GM12878 (cell line): ENCODE measurements at regions not wholly inside any gene's neighbourhood (a gene's known extent, or its start where the extent isn't known, plus 50 kb on each side); places are given as distances from the start of the nearest gene placed in this dataset.

Experiments
- ATAC-seq: fragments of 200-7000 bp; cut with Tn5 transposase; 3 replicates; pipeline ENCODE4 v1.9.1; 2020; ENCODE audit warnings: mild to moderate bottlenecking, moderate library complexity
- BruUV-seq: library from RNA; stranded (reverse); fragments of 400-500 nt; replicated peaks from 2 replicates; lab custom pipeline; 2021; lab: Mats Ljungman, UMichigan
- CTCF ChIA-PET: fragments of 300-600 bp; sonication (Branson Sonifier 250); formaldehyde crosslinking; extraction: SDS; loops from one replicate; lab custom pipeline; 2021; ENCODE audit warnings: inconsistent platforms; lab: Yijun Ruan, JAX
- POLR2A ChIA-PET: fragments of 350-600 bp; formaldehyde crosslinking; extraction: SDS; loops from one replicate; lab custom pipeline; 2021; ENCODE audit warnings: inconsistent platforms; lab: Charles Lee
- RAD21 ChIA-PET: fragments of 300-600 bp; sonication (Branson Sonifier 250); formaldehyde crosslinking; loops from one replicate; lab custom pipeline; 2023; ENCODE audit warnings: antibody characterized with exemption; ENCODE audit not compliant: unreplicated experiment; lab: Charles Lee
- SMC1A ChIA-PET: fragments of 300-600 bp; sonication (Branson Sonifier 250); formaldehyde crosslinking; loops from one replicate; lab custom pipeline; 2023; ENCODE audit not compliant: unreplicated experiment, uncharacterized antibody; lab: Charles Lee
- DNase-seq: peaks from one replicate; pipeline ENCODE4 v3.0.0-alpha.2; 2011; ENCODE audit warnings: low read depth, low spot score
- FAIRE-seq: peaks from 3 replicates; lab custom pipeline; 2011; peaks lifted over from hg19 to GRCh38; lab: Jason Lieb, UNC
- H2AFZ ChIP-seq: 2 replicates; pipeline ENCODE4 v1.6.0; 2011; ENCODE audit warnings: low read depth, low read length, control low read depth; ENCODE audit not compliant: control insufficient read depth
- H3K27ac ChIP-seq: 2 replicates; pipeline ENCODE4 v1.5.1; 2011; ENCODE audit warnings: control low read depth; ENCODE audit not compliant: control insufficient read depth, insufficient read depth
- H3K27me3 ChIP-seq, 2 experiments: replicated peaks in 1 of 2; 2 replicates each; pipeline versions ENCODE4 v1.6.0 to v1.6.1; 2011; ENCODE audit warnings: low read length in 1 of 2; ENCODE audit not compliant: control insufficient read depth in 2 of 2, insufficient read depth in 2 of 2
- H3K36me3 ChIP-seq, 2 experiments: 2 replicates each; pipeline ENCODE4 v1.5.1; 2011; ENCODE audit warnings: low read length in 1 of 2; ENCODE audit not compliant: control insufficient read depth in 2 of 2, insufficient read depth in 2 of 2
- H3K4me1 ChIP-seq: 2 replicates; pipeline ENCODE4 v1.6.1; 2011; ENCODE audit warnings: mild to moderate bottlenecking, low read length, moderate library complexity, mixed read lengths; ENCODE audit not compliant: control insufficient read depth, insufficient read depth
- H3K4me2 ChIP-seq: 2 replicates; pipeline ENCODE4 v1.6.0; 2011; ENCODE audit warnings: control low read depth; ENCODE audit not compliant: control insufficient read depth, insufficient read depth
- H3K4me3 ChIP-seq: fragments of 200-600 bp; sonication (generic); 2 replicates; pipeline ENCODE4 v1.5.1; 2016
- H3K79me2 ChIP-seq: 2 replicates; pipeline ENCODE4 v1.6.0; 2011; ENCODE audit warnings: low read length; ENCODE audit not compliant: control insufficient read depth, insufficient read depth
- H3K9ac ChIP-seq: 2 replicates; pipeline ENCODE4 v1.8.0; 2011; ENCODE audit warnings: low read length, control low read depth, mixed read lengths; ENCODE audit not compliant: control insufficient read depth, insufficient read depth
- H3K9me3 ChIP-seq: replicated peaks from 3 replicates; pipeline ENCODE4 v1.5.1; 2011; ENCODE audit warnings: mild to moderate bottlenecking, low read length; ENCODE audit not compliant: control insufficient read depth, insufficient read depth
- H4K20me1 ChIP-seq: 2 replicates; pipeline ENCODE4 v1.6.0; 2011; ENCODE audit not compliant: control insufficient read depth, insufficient read depth
- ATF7 ChIP-seq: fragments of 450-650 bp; IDR thresholded peaks from 2 replicates; pipeline ENCODE4 v1.6.1; 2016; ENCODE audit warnings: low read depth, mild to moderate bottlenecking
- EZH2 ChIP-seq: IDR thresholded peaks from 2 replicates; pipeline ENCODE4 v1.6.1; 2012; ENCODE audit warnings: low read depth, mild to moderate bottlenecking, control low read depth, inconsistent platforms, low read length, borderline replicate concordance; ENCODE audit not compliant: control insufficient read depth
- FOXM1 ChIP-seq: IDR thresholded peaks from 2 replicates; pipeline ENCODE4 v1.6.1; 2012; ENCODE audit warnings: low read depth, mild to moderate bottlenecking, inconsistent platforms, low read length, moderate library complexity
- KAT2A ChIP-seq: conservative IDR thresholded peaks from 2 replicates; pipeline ENCODE4 v1.6.1; 2011; ENCODE audit warnings: low read depth, low read length; ENCODE audit not compliant: control insufficient read depth
- PAX5 ChIP-seq: IDR thresholded peaks from 2 replicates; pipeline ENCODE4 v1.6.1; 2011; ENCODE audit warnings: low read depth, low read length, borderline replicate concordance
- SMC3 ChIP-seq: IDR thresholded peaks from 2 replicates; pipeline ENCODE4 v1.6.1; 2011; ENCODE audit warnings: low read length, improper control_type of control experiment, borderline replicate concordance
- SP1 ChIP-seq: IDR thresholded peaks from one replicate; pipeline ENCODE4 v1.6.1; 2011; ENCODE audit warnings: low read depth, low read length
- SRF ChIP-seq, 2 experiments: IDR thresholded peaks; 2 replicates each; pipeline ENCODE4 v1.6.1; 2011; ENCODE audit warnings: low read depth in 2 of 2, low read length in 2 of 2, mild to moderate bottlenecking in 1 of 2, moderate library complexity in 1 of 2
- STAT3 ChIP-seq: IDR thresholded peaks from 2 replicates; pipeline ENCODE4 v1.6.1; 2011; ENCODE audit warnings: low read depth, low read length, improper control_type of control experiment
- TCF12 ChIP-seq: IDR thresholded peaks from 2 replicates; pipeline ENCODE4 v1.6.1; 2011; ENCODE audit warnings: low read depth, mild to moderate bottlenecking, low read length
- WGBS: methylation state at CpG from one replicate; pipeline ENCODE4 v1.1.6; 2016; ENCODE audit warnings: low lambda C conversion rate; ENCODE audit not compliant: insufficient replicate concordance, insufficient coverage; ENCODE audit errors: missing lambda C conversion rate; 5-methylcytosine and 5-hydroxymethylcytosine counted together
- in situ Hi-C: fragments of 300-500 bp; cut with MboI; formaldehyde crosslinking; loops from 9 replicates; pipeline ENCODE4 v1.14.3; 2018; ENCODE audit warnings: mixed read lengths
- intact Hi-C: fragments of 100-400 bp; cut with micrococcal nuclease; formaldehyde crosslinking; loops from one replicate; pipeline ENCODE4 v1.14.2; 2022; ENCODE audit not compliant: unreplicated experiment
- TF ChIP-seq, protein P1 (sequence below): fragments of 450-650 bp; IDR thresholded peaks from 2 replicates; pipeline ENCODE4 v1.6.1; 2017; ENCODE audit warnings: mild to moderate bottlenecking, low read depth, inconsistent platforms; ENCODE audit not compliant: poor library complexity, severe bottlenecking
- TF ChIP-seq, protein P2 (sequence below), 3 experiments: IDR thresholded peaks in 2 of 3; conservative IDR thresholded peaks in 1 of 3; 2 replicates each; pipeline ENCODE4 v1.5.1; 2011; ENCODE audit warnings: low read depth in 3 of 3, low read length in 3 of 3, mild to moderate bottlenecking in 3 of 3, control low read depth in 2 of 3, moderate library complexity in 2 of 3, inconsistent platforms in 1 of 3, mixed read lengths in 1 of 3; ENCODE audit not compliant: control insufficient read depth in 2 of 3, insufficient read depth in 1 of 3; ENCODE audit errors: extremely low read depth in 1 of 3
- TF ChIP-seq, protein P3 (sequence below): IDR thresholded peaks from 2 replicates; pipeline ENCODE4 v1.6.1; 2012; ENCODE audit warnings: mild to moderate bottlenecking, low read depth, low read length
- TF ChIP-seq, protein P4 (sequence below): IDR thresholded peaks from 2 replicates; pipeline ENCODE4 v1.6.1; 2011; ENCODE audit warnings: low read depth, mild to moderate bottlenecking, low read length, moderate library complexity, borderline replicate concordance; ENCODE audit errors: extremely low read depth

DNA sequence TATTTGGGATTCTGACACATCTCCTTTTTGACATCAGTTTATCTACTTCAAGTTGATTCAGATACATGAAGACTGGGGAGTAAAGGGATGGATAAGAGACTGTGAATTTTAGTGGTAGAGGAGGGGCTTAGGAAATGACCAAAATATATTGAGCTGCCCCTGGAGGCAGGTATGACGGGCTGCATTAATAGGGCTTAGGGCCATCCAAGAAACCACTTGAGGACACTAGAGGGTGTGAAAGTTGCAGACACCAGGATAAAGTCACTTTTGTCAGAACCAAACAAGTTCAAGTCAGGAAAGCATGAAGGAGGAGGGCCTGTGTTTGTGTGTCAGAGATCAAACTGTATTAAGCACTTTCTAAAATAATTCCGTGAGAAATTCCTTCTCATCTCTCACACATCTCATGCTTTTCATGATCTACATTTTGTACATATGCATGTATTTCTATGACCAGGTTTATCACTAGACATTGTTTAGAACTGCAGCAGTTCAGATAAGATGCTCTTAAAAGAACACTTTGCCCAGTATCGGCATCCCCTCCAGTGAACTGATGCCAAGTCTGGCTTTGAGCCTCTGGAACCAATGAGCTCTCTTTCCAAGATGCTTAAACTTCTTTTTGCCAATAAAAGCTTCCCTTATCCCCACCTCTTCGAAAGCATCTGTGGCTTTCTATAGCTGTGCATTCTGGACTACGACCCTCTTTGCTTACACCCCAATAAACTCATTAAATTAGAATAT is 136.9 kb downstream of the SLC38A1 start:
- Histone ChIP-seq H3K79me2 (no peaks in the 10 kb centered on the region), H3K4me1 (no peaks in the 10 kb centered on the region), H4K20me1 (no peaks in the 10 kb centered on the region), H3K27ac (no peak overlapping the region), H2AFZ (no peak overlapping the region), H3K27me3 (no peaks in the 10 kb centered on the region; a peak in 1 of 4 replicates), H3K4me3 (no peak overlapping the region), H3K4me2 (no peak overlapping the region), H3K9me3 (no peaks in the 10 kb centered on the region), H3K36me3 (no peaks in the 10 kb centered on the region), H3K9ac (no peak overlapping the region)
- in situ Hi-C loops (loop anchor here (25.0 kb wide), 2 partner anchors 530 to 880 kb away; no protein-coding TSS in a partner anchor), intact Hi-C loops (loop anchor here (5.0 kb wide), 2 partner anchors 140 to 530 kb away; partner anchors contain the start of gene SCAF11)
- FAIRE-seq (no peak), ATAC-seq (peak; percentile 75), DNase-seq (no peak)
- WGBS, result 36% methylated on average over 5 of the region's 5 CpGs
- SMC1A ChIA-PET, result interaction anchor here (0.7 to 1.6 kb wide), 5 partner anchors 59 to 254 kb away, joined by 3 to 5 read pairs (median 4); no protein-coding TSS in a partner anchor
- CTCF ChIA-PET, result interaction anchor here (0.5 to 5.1 kb wide), 5 partner anchors 49 to 542 kb away, joined by 3 to 28 read pairs (median 4); no protein-coding TSS in a partner anchor
- POLR2A ChIA-PET, result interaction anchor here (0.5 kb wide), 1 partner anchor 30 kb away, joined by 4 read pairs; no protein-coding TSS in a partner anchor
- BruUV-seq, result no TSS peak
- RAD21 ChIA-PET, result interaction anchor here (1.5 kb wide), 1 partner anchor 171 kb away, joined by 5 read pairs; no protein-coding TSS in a partner anchor
- TF ChIP-seq FOXM1 (no peak), EZH2 (no peak), ATF7 (no peak), KAT2A (no peak), PAX5 (no peak), TCF12 (no peak), SP1 (no peak), SRF (IDR thresholded peaks at IDR 0.05; ENCODE audit: low read depth in 2 of 2, low read length in 2 of 2) (no peak), STAT3 (no peak), SMC3 (peak; percentile 15; the same call in 1 of the 2 replicates)
- TF ChIP-seq, protein P1, sequence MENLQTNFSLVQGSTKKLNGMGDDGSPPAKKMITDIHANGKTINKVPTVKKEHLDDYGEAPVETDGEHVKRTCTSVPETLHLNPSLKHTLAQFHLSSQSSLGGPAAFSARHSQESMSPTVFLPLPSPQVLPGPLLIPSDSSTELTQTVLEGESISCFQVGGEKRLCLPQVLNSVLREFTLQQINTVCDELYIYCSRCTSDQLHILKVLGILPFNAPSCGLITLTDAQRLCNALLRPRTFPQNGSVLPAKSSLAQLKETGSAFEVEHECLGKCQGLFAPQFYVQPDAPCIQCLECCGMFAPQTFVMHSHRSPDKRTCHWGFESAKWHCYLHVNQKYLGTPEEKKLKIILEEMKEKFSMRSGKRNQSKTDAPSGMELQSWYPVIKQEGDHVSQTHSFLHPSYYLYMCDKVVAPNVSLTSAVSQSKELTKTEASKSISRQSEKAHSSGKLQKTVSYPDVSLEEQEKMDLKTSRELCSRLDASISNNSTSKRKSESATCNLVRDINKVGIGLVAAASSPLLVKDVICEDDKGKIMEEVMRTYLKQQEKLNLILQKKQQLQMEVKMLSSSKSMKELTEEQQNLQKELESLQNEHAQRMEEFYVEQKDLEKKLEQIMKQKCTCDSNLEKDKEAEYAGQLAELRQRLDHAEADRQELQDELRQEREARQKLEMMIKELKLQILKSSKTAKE, result no peak
- TF ChIP-seq, protein P2, sequence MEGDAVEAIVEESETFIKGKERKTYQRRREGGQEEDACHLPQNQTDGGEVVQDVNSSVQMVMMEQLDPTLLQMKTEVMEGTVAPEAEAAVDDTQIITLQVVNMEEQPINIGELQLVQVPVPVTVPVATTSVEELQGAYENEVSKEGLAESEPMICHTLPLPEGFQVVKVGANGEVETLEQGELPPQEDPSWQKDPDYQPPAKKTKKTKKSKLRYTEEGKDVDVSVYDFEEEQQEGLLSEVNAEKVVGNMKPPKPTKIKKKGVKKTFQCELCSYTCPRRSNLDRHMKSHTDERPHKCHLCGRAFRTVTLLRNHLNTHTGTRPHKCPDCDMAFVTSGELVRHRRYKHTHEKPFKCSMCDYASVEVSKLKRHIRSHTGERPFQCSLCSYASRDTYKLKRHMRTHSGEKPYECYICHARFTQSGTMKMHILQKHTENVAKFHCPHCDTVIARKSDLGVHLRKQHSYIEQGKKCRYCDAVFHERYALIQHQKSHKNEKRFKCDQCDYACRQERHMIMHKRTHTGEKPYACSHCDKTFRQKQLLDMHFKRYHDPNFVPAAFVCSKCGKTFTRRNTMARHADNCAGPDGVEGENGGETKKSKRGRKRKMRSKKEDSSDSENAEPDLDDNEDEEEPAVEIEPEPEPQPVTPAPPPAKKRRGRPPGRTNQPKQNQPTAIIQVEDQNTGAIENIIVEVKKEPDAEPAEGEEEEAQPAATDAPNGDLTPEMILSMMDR (IDR thresholded peaks at IDR 0.05 in 2 of 3, conservative IDR thresholded peaks at IDR 0.05 in 1 of 3; ENCODE audit: control insufficient read depth in 2 of 3, extremely low read depth in 1 of 3, insufficient read depth in 1 of 3, low read depth in 3 of 3, low read length in 3 of 3), result peak in 2 of 3 experiments; percentile 29 to 41; a peak in 2 of 6 replicates
- TF ChIP-seq, protein P3, sequence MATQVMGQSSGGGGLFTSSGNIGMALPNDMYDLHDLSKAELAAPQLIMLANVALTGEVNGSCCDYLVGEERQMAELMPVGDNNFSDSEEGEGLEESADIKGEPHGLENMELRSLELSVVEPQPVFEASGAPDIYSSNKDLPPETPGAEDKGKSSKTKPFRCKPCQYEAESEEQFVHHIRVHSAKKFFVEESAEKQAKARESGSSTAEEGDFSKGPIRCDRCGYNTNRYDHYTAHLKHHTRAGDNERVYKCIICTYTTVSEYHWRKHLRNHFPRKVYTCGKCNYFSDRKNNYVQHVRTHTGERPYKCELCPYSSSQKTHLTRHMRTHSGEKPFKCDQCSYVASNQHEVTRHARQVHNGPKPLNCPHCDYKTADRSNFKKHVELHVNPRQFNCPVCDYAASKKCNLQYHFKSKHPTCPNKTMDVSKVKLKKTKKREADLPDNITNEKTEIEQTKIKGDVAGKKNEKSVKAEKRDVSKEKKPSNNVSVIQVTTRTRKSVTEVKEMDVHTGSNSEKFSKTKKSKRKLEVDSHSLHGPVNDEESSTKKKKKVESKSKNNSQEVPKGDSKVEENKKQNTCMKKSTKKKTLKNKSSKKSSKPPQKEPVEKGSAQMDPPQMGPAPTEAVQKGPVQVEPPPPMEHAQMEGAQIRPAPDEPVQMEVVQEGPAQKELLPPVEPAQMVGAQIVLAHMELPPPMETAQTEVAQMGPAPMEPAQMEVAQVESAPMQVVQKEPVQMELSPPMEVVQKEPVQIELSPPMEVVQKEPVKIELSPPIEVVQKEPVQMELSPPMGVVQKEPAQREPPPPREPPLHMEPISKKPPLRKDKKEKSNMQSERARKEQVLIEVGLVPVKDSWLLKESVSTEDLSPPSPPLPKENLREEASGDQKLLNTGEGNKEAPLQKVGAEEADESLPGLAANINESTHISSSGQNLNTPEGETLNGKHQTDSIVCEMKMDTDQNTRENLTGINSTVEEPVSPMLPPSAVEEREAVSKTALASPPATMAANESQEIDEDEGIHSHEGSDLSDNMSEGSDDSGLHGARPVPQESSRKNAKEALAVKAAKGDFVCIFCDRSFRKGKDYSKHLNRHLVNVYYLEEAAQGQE, result no peak
- TF ChIP-seq, protein P4, sequence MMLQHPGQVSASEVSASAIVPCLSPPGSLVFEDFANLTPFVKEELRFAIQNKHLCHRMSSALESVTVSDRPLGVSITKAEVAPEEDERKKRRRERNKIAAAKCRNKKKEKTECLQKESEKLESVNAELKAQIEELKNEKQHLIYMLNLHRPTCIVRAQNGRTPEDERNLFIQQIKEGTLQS, result no peak
